Upper lobe of left lung (tissue), 4 donors: ENCODE measurements at regions not wholly inside any gene's neighbourhood (a gene's known extent, or its start where the extent isn't known, plus 50 kb on each side); places are given as distances from the start of the nearest gene placed in this dataset.

Source experiments
- EP300 ChIP-seq, 4 donors: sonication (generic); formaldehyde crosslinking; IDR thresholded peaks; one replicate each; pipeline ENCODE4 v1.5.1; 2017; ENCODE audit warnings: antibody characterized with exemption in 4 of 4, control low read depth in 2 of 4
- POLR2A ChIP-seq, 4 donors: fragments of 450-650 bp; IDR thresholded peaks; one replicate each; pipeline ENCODE4 v1.5.1; 2016 to 2017; ENCODE audit warnings: antibody characterized with exemption in 4 of 4, mild to moderate bottlenecking in 2 of 4
- POLR2AphosphoS5 ChIP-seq, 2 donors: sonication (generic); formaldehyde crosslinking; IDR thresholded peaks; one replicate each; pipeline ENCODE4 v1.5.1; 2017; ENCODE audit warnings: antibody characterized with exemption in 2 of 2
- TF ChIP-seq, protein P1 (sequence below), 6 experiments: fragments of 450-650 bp in 4 of 6; fragments of 200-600 bp in 2 of 6; sonication (generic) in 2 of 6; IDR thresholded peaks; one replicate each; pipeline ENCODE4 v1.5.1; 2016 to 2019; ENCODE audit warnings: antibody characterized with exemption in 6 of 6

DNA sequence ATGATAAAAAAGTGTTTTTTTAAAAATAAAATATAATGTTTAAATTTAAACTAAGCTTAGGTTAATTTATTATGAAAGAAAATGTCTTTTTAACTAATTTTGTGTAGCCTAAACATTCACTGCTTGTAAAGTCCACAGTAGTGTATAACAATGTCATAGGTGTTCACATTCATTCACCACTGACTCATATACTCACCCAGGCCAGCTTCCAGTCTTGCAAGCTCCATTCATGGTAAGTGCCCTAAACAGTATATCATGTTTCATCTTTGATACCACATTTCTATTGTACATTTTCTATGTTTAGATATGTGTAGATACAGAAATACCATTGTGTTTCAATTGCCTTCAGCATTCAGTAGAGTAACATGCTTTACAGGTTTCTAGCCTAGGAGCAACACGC, 530.3 kb downstream of the EPHA5 start:
- TF ChIP-seq POLR2A (IDR thresholded peaks at IDR 0.05) (no peak), EP300 (IDR thresholded peaks at IDR 0.05) (no peak), POLR2AphosphoS5 (IDR thresholded peaks at IDR 0.05) (no peak)
- TF ChIP-seq, protein P1, sequence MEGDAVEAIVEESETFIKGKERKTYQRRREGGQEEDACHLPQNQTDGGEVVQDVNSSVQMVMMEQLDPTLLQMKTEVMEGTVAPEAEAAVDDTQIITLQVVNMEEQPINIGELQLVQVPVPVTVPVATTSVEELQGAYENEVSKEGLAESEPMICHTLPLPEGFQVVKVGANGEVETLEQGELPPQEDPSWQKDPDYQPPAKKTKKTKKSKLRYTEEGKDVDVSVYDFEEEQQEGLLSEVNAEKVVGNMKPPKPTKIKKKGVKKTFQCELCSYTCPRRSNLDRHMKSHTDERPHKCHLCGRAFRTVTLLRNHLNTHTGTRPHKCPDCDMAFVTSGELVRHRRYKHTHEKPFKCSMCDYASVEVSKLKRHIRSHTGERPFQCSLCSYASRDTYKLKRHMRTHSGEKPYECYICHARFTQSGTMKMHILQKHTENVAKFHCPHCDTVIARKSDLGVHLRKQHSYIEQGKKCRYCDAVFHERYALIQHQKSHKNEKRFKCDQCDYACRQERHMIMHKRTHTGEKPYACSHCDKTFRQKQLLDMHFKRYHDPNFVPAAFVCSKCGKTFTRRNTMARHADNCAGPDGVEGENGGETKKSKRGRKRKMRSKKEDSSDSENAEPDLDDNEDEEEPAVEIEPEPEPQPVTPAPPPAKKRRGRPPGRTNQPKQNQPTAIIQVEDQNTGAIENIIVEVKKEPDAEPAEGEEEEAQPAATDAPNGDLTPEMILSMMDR (IDR thresholded peaks at IDR 0.05) = no peak
